HEK293T (cell line): ENCODE measurements at regions not wholly inside any gene's neighbourhood (a gene's known extent, or its start where the extent isn't known, plus 50 kb on each side); places are given as distances from the start of the nearest gene placed in this dataset.

Source experiments
- CTCF ChIA-PET: fragments of 350-600 bp; formaldehyde crosslinking; extraction: SDS; loops from one replicate; lab custom pipeline; 2021; ENCODE audit warnings: antibody characterized with exemption, inconsistent platforms; lab: Yijun Ruan, JAX
- POLR2A ChIA-PET: fragments of 350-600 bp; formaldehyde crosslinking; extraction: SDS; loops from one replicate; lab custom pipeline; 2020; ENCODE audit warnings: antibody characterized with exemption, inconsistent platforms; lab: Yijun Ruan, JAX
- DNase-seq: peaks from one replicate; pipeline ENCODE4 v3.0.0; 2012; ENCODE audit warnings: mixed read lengths; ENCODE audit errors: extremely low spot score
- ARNT ChIP-seq: fragments of 450-650 bp; IDR thresholded peaks from 2 replicates; pipeline ENCODE4 v1.6.1; 2017; ENCODE audit warnings: mild to moderate bottlenecking
- BHLHE40 ChIP-seq: fragments of 450-650 bp; IDR thresholded peaks from 2 replicates; pipeline ENCODE4 v1.6.1; 2016; ENCODE audit warnings: mild to moderate bottlenecking, moderate library complexity, borderline replicate concordance
- CTBP1 ChIP-seq: fragments of 450-650 bp; IDR thresholded peaks from 2 replicates; pipeline ENCODE4 v1.6.1; 2016; ENCODE audit warnings: borderline replicate concordance
- ELF4 ChIP-seq: fragments of 450-650 bp; IDR thresholded peaks from 2 replicates; pipeline ENCODE4 v1.6.1; 2017; ENCODE audit warnings: antibody characterized with exemption
- FOXA1 ChIP-seq: fragments of 450-650 bp; IDR thresholded peaks from 2 replicates; pipeline ENCODE4 v1.6.1; 2016; ENCODE audit warnings: mild to moderate bottlenecking
- FOXK2 ChIP-seq: fragments of 450-650 bp; IDR thresholded peaks from 2 replicates; pipeline ENCODE4 v1.6.1; 2016; ENCODE audit warnings: mild to moderate bottlenecking
- FOXM1 ChIP-seq: fragments of 450-650 bp; IDR thresholded peaks from 2 replicates; pipeline ENCODE4 v1.6.1; 2017; ENCODE audit warnings: mild to moderate bottlenecking, borderline replicate concordance
- HDGF ChIP-seq: fragments of 450-650 bp; IDR thresholded peaks from 2 replicates; pipeline ENCODE4 v1.6.1; 2017; ENCODE audit warnings: antibody characterized with exemption, borderline replicate concordance
- L3MBTL2 ChIP-seq: fragments of 450-650 bp; conservative IDR thresholded peaks from 2 replicates; pipeline ENCODE4 v1.6.1; 2016; ENCODE audit warnings: mild to moderate bottlenecking
- LEF1 ChIP-seq: fragments of 450-650 bp; IDR thresholded peaks from 2 replicates; pipeline ENCODE4 v1.6.1; 2017; ENCODE audit warnings: mild to moderate bottlenecking, borderline replicate concordance
- NFRKB ChIP-seq: fragments of 450-650 bp; IDR thresholded peaks from 2 replicates; pipeline ENCODE4 v1.6.1; 2016; ENCODE audit warnings: mild to moderate bottlenecking, moderate library complexity
- PKNOX1 ChIP-seq: fragments of 450-650 bp; IDR thresholded peaks from 2 replicates; pipeline ENCODE4 v1.6.1; 2016
- SP1 ChIP-seq: fragments of 450-650 bp; IDR thresholded peaks from 2 replicates; pipeline ENCODE4 v1.6.1; 2017
- SUZ12 ChIP-seq: fragments of 450-650 bp; IDR thresholded peaks from 2 replicates; pipeline ENCODE4 v1.6.1; 2016; ENCODE audit warnings: mild to moderate bottlenecking
- TARDBP ChIP-seq: fragments of 450-650 bp; IDR thresholded peaks from 2 replicates; pipeline ENCODE4 v1.6.1; 2016
- ZNF384 ChIP-seq: fragments of 450-650 bp; IDR thresholded peaks from 2 replicates; pipeline ENCODE4 v1.6.1; 2016

- POLR2A ChIA-PET, result no interaction called here
- DNase-seq, result peak; percentile 77
- TF ChIP-seq PKNOX1, result no peak
- TF ChIP-seq CTBP1, result no peak
- no peak for TF ChIP-seq FOXA1
- no peak for TF ChIP-seq TARDBP
- no peak for TF ChIP-seq NFRKB
- no peak for TF ChIP-seq ZNF384
- TF ChIP-seq FOXM1, result no peak
- TF ChIP-seq HDGF, result no peak
- TF ChIP-seq SUZ12, result no peak
- no peak for TF ChIP-seq ELF4
- TF ChIP-seq BHLHE40, result no peak
- no peak for TF ChIP-seq ARNT
- TF ChIP-seq L3MBTL2, result no peak
- TF ChIP-seq LEF1, result no peak
- TF ChIP-seq FOXK2, result no peak
- TF ChIP-seq SP1, result no peak
- CTCF ChIA-PET, result interaction anchor here (0.7 kb wide), 1 partner anchor 20 kb away, joined by 3 read pairs; no protein-coding TSS in a partner anchor
Observed at GRCh38 chr1:157193702-157194391, 55.7 kb upstream of the ETV3 start.

- DNase-seq, result no peak
- ChIA-PET CTCF (no interaction called here), POLR2A (no interaction called here)
- no peak for TF ChIP-seq HDGF
- no peak for TF ChIP-seq CTBP1
- TF ChIP-seq BHLHE40, result no peak
- TF ChIP-seq PKNOX1, result no peak
- TF ChIP-seq FOXM1, result no peak
- TF ChIP-seq SP1, result no peak
- no peak for TF ChIP-seq ARNT
- TF ChIP-seq FOXA1, result no peak
- no peak for TF ChIP-seq SUZ12
- TF ChIP-seq FOXK2, result no peak
- TF ChIP-seq L3MBTL2, result no peak
- TF ChIP-seq ZNF384, result no peak
- no peak for TF ChIP-seq NFRKB
- no peak for TF ChIP-seq LEF1
- no peak for TF ChIP-seq ELF4
- no peak for TF ChIP-seq TARDBP
Observed at GRCh38 chr1:157193219-157193618, 55.0 kb upstream of the ETV3 start.

DNA sequence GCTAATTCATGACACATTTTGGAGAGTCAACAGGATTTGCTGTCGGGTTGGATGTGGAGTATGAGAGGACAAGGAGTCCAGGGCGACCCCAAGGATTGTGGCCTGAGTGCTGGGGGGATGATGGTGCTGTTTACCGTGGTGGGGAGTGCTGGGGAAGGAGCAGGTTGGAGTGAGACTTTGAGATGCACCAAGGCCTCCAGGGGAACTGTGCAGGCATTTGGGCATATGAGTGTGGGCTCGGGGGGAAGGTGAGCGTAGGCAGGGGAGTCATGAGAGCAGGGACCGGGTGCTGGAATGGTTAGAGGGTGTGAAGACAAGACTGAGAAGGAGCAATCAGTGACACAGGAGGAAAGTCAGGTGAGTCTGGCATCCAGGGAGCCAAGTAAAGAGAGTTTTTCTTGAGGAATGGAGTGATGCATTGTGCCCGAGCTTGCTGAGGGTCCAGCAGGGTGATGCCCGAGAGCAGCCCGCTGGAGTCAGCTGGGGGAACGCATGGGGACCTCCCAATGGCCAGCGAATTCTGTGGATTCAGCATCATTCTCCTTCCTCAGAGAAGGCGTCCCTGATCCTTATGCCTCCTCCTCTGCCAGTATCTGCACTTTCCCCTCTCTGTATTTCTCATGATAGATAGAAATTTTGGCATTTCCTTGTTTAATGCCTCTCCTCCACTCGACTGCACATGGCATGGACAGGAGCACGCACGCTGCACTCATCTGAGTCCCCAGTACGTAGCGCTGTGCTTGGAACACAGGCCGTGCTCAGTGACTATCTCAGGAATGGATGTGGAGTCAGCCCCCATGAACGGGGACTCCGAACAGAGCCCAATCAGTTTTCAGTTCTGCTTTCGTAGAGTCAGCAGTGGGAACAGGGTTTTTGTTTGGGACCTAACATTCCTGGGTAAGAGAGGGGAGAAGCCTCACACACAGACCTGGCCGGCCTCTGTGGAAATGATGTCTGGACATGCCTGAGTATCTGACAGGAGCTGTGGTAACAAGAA lies 52.1 kb upstream of the ETV3 start:
- TF ChIP-seq L3MBTL2 (no peak), NFRKB (no peak), FOXK2 (no peak), FOXA1 (no peak), ELF4 (no peak), CTBP1 (no peak), ARNT (no peak), FOXM1 (no peak), BHLHE40 (no peak), SUZ12 (no peak), TARDBP (no peak), HDGF (no peak)
- POLR2A ChIA-PET, result no interaction called here
- CTCF ChIA-PET, result no interaction called here

DNA sequence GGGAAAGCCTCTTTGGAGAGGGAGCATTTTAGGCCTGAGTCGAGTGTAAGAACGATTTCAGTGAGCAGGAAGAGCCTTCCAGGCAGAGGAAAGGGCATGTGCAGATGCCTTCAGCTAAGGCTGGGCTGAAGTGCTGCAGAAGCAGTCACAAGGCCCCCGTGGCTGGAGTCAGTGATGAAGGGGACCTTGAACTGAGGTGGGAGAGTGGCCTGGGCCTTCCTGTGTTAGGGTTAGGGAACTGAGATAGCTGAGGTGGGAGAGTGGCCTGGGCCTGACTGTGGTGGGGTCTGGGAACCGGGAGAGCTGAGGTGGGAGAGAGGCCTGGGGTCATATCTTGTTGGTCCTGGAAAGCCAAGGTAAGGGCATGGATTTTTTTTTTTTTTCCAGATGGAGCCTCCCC lies 50.9 kb upstream of the ETV3 start:
- ChIA-PET POLR2A (no interaction called here), CTCF (no interaction called here)
- DNase-seq, result no peak
- TF ChIP-seq CTBP1 (no peak), BHLHE40 (no peak), TARDBP (no peak), FOXK2 (no peak), ARNT (no peak), SUZ12 (no peak), ELF4 (no peak)

More for the DNA sequence above, 52.1 kb upstream of the ETV3 start:
- DNase-seq, result no peak
